Fibroblast of lung (primary cell): ENCODE measurements at regions not wholly inside any gene's neighbourhood (a gene's known extent, or its start where the extent isn't known, plus 50 kb on each side); places are given as distances from the start of the nearest gene placed in this dataset.

ENCODE experiments used
- DNase-seq, 2 donors: peaks; one replicate each; pipeline versions ENCODE4 v3.0.0 to v3.0.0-alpha.2; 2010; ENCODE audit warnings: low read depth in 2 of 2
- H2AFZ ChIP-seq: 2 replicates; pipeline ENCODE4 v1.5.1; 2012; ENCODE audit warnings: low read length, control low read depth, inconsistent platforms
- H3K27ac ChIP-seq: 2 replicates; pipeline ENCODE4 v1.5.1; 2011; ENCODE audit warnings: low read length, control low read depth; ENCODE audit not compliant: insufficient read depth
- H3K27me3 ChIP-seq: 2 replicates; pipeline ENCODE4 v1.5.1; 2011; ENCODE audit warnings: mild to moderate bottlenecking, low read length; ENCODE audit not compliant: control insufficient read depth, insufficient read depth
- H3K36me3 ChIP-seq: 2 replicates; pipeline ENCODE4 v1.5.1; 2011; ENCODE audit warnings: low read length; ENCODE audit not compliant: control insufficient read depth, insufficient read depth
- H3K4me1 ChIP-seq: 2 replicates; pipeline ENCODE4 v1.5.1; 2011; ENCODE audit warnings: low read length; ENCODE audit not compliant: control insufficient read depth, insufficient read depth; ENCODE audit errors: extremely low read depth
- H3K4me2 ChIP-seq: 2 replicates; pipeline ENCODE4 v1.5.1; 2011; ENCODE audit warnings: low read length, control low read depth; ENCODE audit not compliant: insufficient read depth; ENCODE audit errors: extremely low read depth
- H3K4me3 ChIP-seq, 4 experiments: fragments of 200-600 bp in 1 of 4; sonication (generic) in 1 of 4; replicated peaks in 1 of 4; 2 replicates each; pipeline ENCODE4 v1.5.1; 2011 to 2016; ENCODE audit warnings: low read length in 4 of 4, low read depth in 3 of 4, mild to moderate bottlenecking in 3 of 4, control low read depth in 2 of 4, inconsistent platforms in 1 of 4, mixed read lengths in 1 of 4; ENCODE audit not compliant: insufficient read depth in 1 of 4; ENCODE audit errors: control extremely low read depth in 1 of 4
- H3K79me2 ChIP-seq: 2 replicates; pipeline ENCODE4 v1.5.1; 2012; ENCODE audit warnings: mild to moderate bottlenecking, low read length, inconsistent platforms; ENCODE audit not compliant: control insufficient read depth, insufficient read depth
- H3K9ac ChIP-seq: 2 replicates; pipeline ENCODE4 v1.5.1; 2011; ENCODE audit warnings: mild to moderate bottlenecking, low read length, control low read depth; ENCODE audit not compliant: insufficient read depth
- H3K9me3 ChIP-seq: 2 replicates; pipeline ENCODE4 v1.5.1; 2012; ENCODE audit warnings: low read depth, low read length; ENCODE audit not compliant: control insufficient read depth, insufficient read depth
- H4K20me1 ChIP-seq: 2 replicates; pipeline ENCODE4 v1.5.1; 2011; ENCODE audit warnings: low read length; ENCODE audit not compliant: control insufficient read depth, insufficient read depth; ENCODE audit errors: extremely low read depth
- CTCF ChIP-seq, 2 donors: IDR thresholded peaks in 1 of 2; conservative IDR thresholded peaks in 1 of 2; 1 replicate in 1 of 2; 2 replicates in 1 of 2; pipeline ENCODE4 v1.5.1; 2011 to 2012; ENCODE audit warnings: low read length in 2 of 2, control low read depth in 1 of 2, inconsistent platforms in 1 of 2, low read depth in 1 of 2, mild to moderate bottlenecking in 1 of 2
- EZH2 ChIP-seq: IDR thresholded peaks from 2 replicates; pipeline ENCODE4 v1.5.1; 2012; ENCODE audit warnings: low read length, control low read depth, mild to moderate bottlenecking; ENCODE audit errors: missing control alignments

- no peak overlapping the region for H3K4me2 ChIP-seq
- TF ChIP-seq EZH2 (no peak), CTCF (conservative IDR thresholded peaks at IDR 0.05 in 1 of 2, IDR thresholded peaks at IDR 0.05 in 1 of 2; ENCODE audit: low read depth in 1 of 2, low read length in 2 of 2) (no peak)
- no peaks in the 10 kb centered on the region for H3K79me2 ChIP-seq
- H4K20me1 ChIP-seq = no peaks in the 10 kb centered on the region
- no peaks in the 10 kb centered on the region for H3K9me3 ChIP-seq
- no peak for DNase-seq
- no peak overlapping the region for H2AFZ ChIP-seq
- no peak overlapping the region for H3K27ac ChIP-seq
- no peaks in the 10 kb centered on the region for H3K4me1 ChIP-seq
- H3K4me3 ChIP-seq = no peak overlapping the region
- H3K36me3 ChIP-seq = no peaks in the 10 kb centered on the region
- H3K27me3 ChIP-seq = no peaks in the 10 kb centered on the region
- H3K9ac ChIP-seq = no peak overlapping the region
Measured at GRCh38 chr4:58127680-58128079, 1017.5 kb upstream of the IGFBP7 start.

DNA sequence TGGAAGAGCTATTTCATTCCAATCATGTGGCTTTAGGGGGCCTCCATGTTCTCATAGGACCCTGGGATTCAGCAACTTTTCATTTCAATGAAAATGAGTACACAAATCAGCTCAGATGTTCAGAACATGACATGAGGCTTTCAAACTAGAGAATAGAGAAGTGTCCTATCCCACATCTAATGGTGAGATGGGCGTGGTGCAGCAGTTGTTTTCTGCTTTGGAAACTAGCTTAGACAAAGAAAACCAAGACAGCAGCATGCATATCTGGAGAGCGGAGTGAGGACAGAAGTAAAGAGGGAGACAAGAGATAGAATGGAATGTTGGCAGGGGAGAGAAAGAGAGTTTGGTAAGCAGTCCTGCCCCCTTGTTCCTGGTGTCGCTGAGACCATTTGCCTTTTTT, 1009.1 kb upstream of the IGFBP7 start:
- H4K20me1 ChIP-seq = no peaks in the 10 kb centered on the region
- no peak overlapping the region for H3K4me3 ChIP-seq
- no peak overlapping the region for H3K4me2 ChIP-seq
- no peaks in the 10 kb centered on the region for H3K9me3 ChIP-seq
- no peaks in the 10 kb centered on the region for H3K4me1 ChIP-seq
- H3K27ac ChIP-seq = no peak overlapping the region
- H3K79me2 ChIP-seq = no peaks in the 10 kb centered on the region
- no peaks in the 10 kb centered on the region for H3K27me3 ChIP-seq
- no peak overlapping the region for H2AFZ ChIP-seq
- no peaks in the 10 kb centered on the region for H3K36me3 ChIP-seq
- H3K9ac ChIP-seq = no peak overlapping the region
- DNase-seq = no peak
- TF ChIP-seq EZH2 (no peak), CTCF (conservative IDR thresholded peaks at IDR 0.05 in 1 of 2, IDR thresholded peaks at IDR 0.05 in 1 of 2; ENCODE audit: low read depth in 1 of 2, low read length in 2 of 2) (no peak)

DNA sequence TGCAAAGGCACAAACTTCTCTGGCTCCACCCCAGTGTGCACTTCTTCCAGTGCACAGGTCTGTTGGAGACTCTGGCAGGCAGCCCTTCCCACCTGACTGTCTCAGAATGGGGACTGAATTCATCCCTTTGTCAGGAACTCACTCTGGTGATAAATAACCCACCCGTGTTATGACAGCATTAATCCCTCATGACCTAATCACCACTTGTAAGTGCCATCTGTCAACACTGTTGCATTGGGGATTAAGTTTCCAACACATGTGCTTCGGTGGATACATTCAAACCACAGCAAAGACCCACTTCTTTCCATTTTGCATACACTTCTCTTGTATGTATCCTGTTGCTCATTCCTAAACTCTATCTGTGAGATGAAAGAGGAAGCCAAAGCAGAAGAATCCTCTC, 1002.9 kb upstream of the IGFBP7 start:
- DNase-seq = no peak
- no peak overlapping the region for H3K4me2 ChIP-seq
- H2AFZ ChIP-seq = no peak overlapping the region

More for the DNA sequence above, 1002.9 kb upstream of the IGFBP7 start:
- H3K36me3 ChIP-seq = no peaks in the 10 kb centered on the region
- no peaks in the 10 kb centered on the region for H3K9me3 ChIP-seq
- H3K4me1 ChIP-seq = no peaks in the 10 kb centered on the region
- no peaks in the 10 kb centered on the region for H3K79me2 ChIP-seq
- H3K9ac ChIP-seq = no peak overlapping the region
- no peaks in the 10 kb centered on the region for H4K20me1 ChIP-seq
- H3K27me3 ChIP-seq = no peaks in the 10 kb centered on the region
- H3K4me3 ChIP-seq = no peak overlapping the region
- TF ChIP-seq EZH2 = no peak
- TF ChIP-seq CTCF (conservative IDR thresholded peaks at IDR 0.05 in 1 of 2, IDR thresholded peaks at IDR 0.05 in 1 of 2; ENCODE audit: low read depth in 1 of 2, low read length in 2 of 2) = no peak
- no peak overlapping the region for H3K27ac ChIP-seq
